CD4-positive, CD25-positive, alpha-beta regulatory T cell (primary cell): ENCODE measurements at regions not wholly inside any gene's neighbourhood (a gene's known extent, or its start where the extent isn't known, plus 50 kb on each side); places are given as distances from the start of the nearest gene placed in this dataset.
"Not testable (repeated sequence)": the region's sequence is repeated elsewhere in the genome, so short reads cannot be mapped to it uniquely, and the experiment has no call there.

ENCODE experiments used
- ATAC-seq, 2 donors: fragments of 150-1000 bp; cut with Tn5 transposase; one replicate each; pipeline ENCODE4 v1.10.0; 2021; ENCODE audit warnings: low read depth in 2 of 2, moderate number of reproducible peaks in 2 of 2, moderate library complexity in 1 of 2
- DNase-seq, 3 donors: peaks; one replicate each; pipeline versions ENCODE4 v3.0.0 to v3.0.0-alpha.2; 2012 to 2022; ENCODE audit warnings: mixed read lengths in 1 of 3
- H3K27ac ChIP-seq: one replicate; pipeline ENCODE4 v1.7.0; 2013; ENCODE audit warnings: mild to moderate bottlenecking, low read length; ENCODE audit not compliant: insufficient read depth, poor library complexity, severe bottlenecking
- H3K27me3 ChIP-seq: one replicate; pipeline ENCODE4 v1.7.0; 2013; ENCODE audit warnings: low read length; ENCODE audit not compliant: control insufficient read depth, insufficient read depth
- H3K36me3 ChIP-seq: one replicate; pipeline ENCODE4 v1.7.0; 2013; ENCODE audit warnings: mild to moderate bottlenecking, low read length, moderate library complexity; ENCODE audit not compliant: control insufficient read depth, insufficient read depth
- H3K4me1 ChIP-seq: 2 replicates; pipeline ENCODE4 v1.7.0; 2013; ENCODE audit warnings: mild to moderate bottlenecking, low read length; ENCODE audit not compliant: insufficient read depth, control insufficient read depth, poor library complexity, severe bottlenecking
- H3K4me3 ChIP-seq: one replicate; pipeline ENCODE4 v1.7.0; 2013; ENCODE audit warnings: low read depth, mild to moderate bottlenecking, low read length, moderate library complexity
- H3K9me3 ChIP-seq, 2 experiments: 1 replicate in 1 of 2; 2 replicates in 1 of 2; pipeline ENCODE4 v1.7.0; 2013; ENCODE audit warnings: low read length in 2 of 2, mild to moderate bottlenecking in 1 of 2, moderate library complexity in 1 of 2; ENCODE audit not compliant: control insufficient read depth in 2 of 2
- H3K27ac Mint-ChIP-seq, 3 donors: one replicate each; pipeline ENCODE4 v1.8.0; 2020 to 2022; ENCODE audit warnings: mild to moderate bottlenecking in 3 of 3, mixed read lengths in 3 of 3, moderate library complexity in 2 of 3
- H3K27me3 Mint-ChIP-seq: one replicate; pipeline ENCODE4 v1.8.0; 2022; ENCODE audit warnings: mild to moderate bottlenecking, mixed read lengths
- H3K36me3 Mint-ChIP-seq: one replicate; pipeline ENCODE4 v1.8.0; 2020; ENCODE audit warnings: mixed read lengths
- H3K4me1 Mint-ChIP-seq, 4 donors: one replicate each; pipeline ENCODE4 v1.8.0; 2020 to 2022; ENCODE audit warnings: mixed read lengths in 4 of 4, mild to moderate bottlenecking in 1 of 4
- H3K4me3 Mint-ChIP-seq, 4 donors: one replicate each; pipeline ENCODE4 v1.8.0; 2020 to 2022; ENCODE audit warnings: mild to moderate bottlenecking in 4 of 4, mixed read lengths in 4 of 4, moderate library complexity in 3 of 4
- H3K9me3 Mint-ChIP-seq, 7 donors: one replicate each; pipeline ENCODE4 v1.8.0; 2020 to 2022; ENCODE audit warnings: mixed read lengths in 7 of 7, mild to moderate bottlenecking in 3 of 7, moderate library complexity in 2 of 7

- Mint-ChIP-seq H3K27ac (no peak overlapping the region), H3K9me3 (peaks cover 0 to 1% (median 0%) of the 10 kb centered on the region in 7 donors), H3K4me3 (no peak overlapping the region), H3K4me1 (peaks cover 0 to 18% (median under 1%) of the 10 kb centered on the region in 4 donors), H3K27me3 (peaks cover 5% of the 10 kb centered on the region), H3K36me3 (peaks cover 2% of the 10 kb centered on the region)
- Histone ChIP-seq H3K4me1 (no peaks in the 10 kb centered on the region), H3K4me3 (no peak overlapping the region), H3K27me3 (no peaks in the 10 kb centered on the region), H3K27ac (no peak overlapping the region), H3K9me3 (no peaks in the 10 kb centered on the region), H3K36me3 (no peaks in the 10 kb centered on the region)
- DNase-seq: no peak
- no peak for ATAC-seq
Measured at GRCh38 chr7:142567201-142568075, 181.8 kb upstream of the PRSS1 start.

- Histone ChIP-seq H3K4me3 (no peak overlapping the region), H3K36me3 (no peaks in the 10 kb centered on the region), H3K9me3 (no peaks in the 10 kb centered on the region), H3K27ac (no peak overlapping the region), H3K4me1 (no peaks in the 10 kb centered on the region), H3K27me3 (no peaks in the 10 kb centered on the region)
- Mint-ChIP-seq H3K9me3 (no peaks in the 10 kb centered on the region), H3K4me3 (no peak overlapping the region), H3K27ac (peak overlapping the region in 1 of 3 donors; percentile 36), H3K4me1 (peaks cover 0 to 17% (median 0%) of the 10 kb centered on the region in 4 donors), H3K36me3 (no peaks in the 10 kb centered on the region), H3K27me3 (peaks cover 9% of the 10 kb centered on the region)
- no peak for ATAC-seq
- no peak for DNase-seq
Measured at GRCh38 chr7:142566271-142566670, 183.0 kb upstream of the PRSS1 start.

- not testable (repeated sequence) for ATAC-seq, DNase-seq, H3K36me3 ChIP-seq, H3K4me3 Mint-ChIP-seq, H3K9me3 Mint-ChIP-seq, H3K4me3 ChIP-seq, H3K27me3 ChIP-seq, H3K36me3 Mint-ChIP-seq, H3K27ac ChIP-seq, H3K4me1 ChIP-seq, H3K27ac Mint-ChIP-seq, H3K9me3 ChIP-seq
- Mint-ChIP-seq H3K4me1 (peaks cover 0 to 17% (median 0%) of the 10 kb centered on the region in 4 donors), H3K27me3 (peaks cover 10% of the 10 kb centered on the region)
Measured at GRCh38 chr7:142564125-142564524, 185.1 kb upstream of the PRSS1 start.

GRCh38 chr7:142563470-142563869 is 185.8 kb upstream of the PRSS1 start:
- no peaks in the 10 kb centered on the region for H3K4me1 ChIP-seq
- H3K9me3 Mint-ChIP-seq: no peaks in the 10 kb centered on the region
- no peak overlapping the region for H3K4me3 ChIP-seq
- no peak overlapping the region for H3K27ac ChIP-seq
- no peak overlapping the region for H3K4me3 Mint-ChIP-seq
- H3K9me3 ChIP-seq: no peaks in the 10 kb centered on the region
- no peaks in the 10 kb centered on the region for H3K36me3 Mint-ChIP-seq
- no peaks in the 10 kb centered on the region for H3K27me3 ChIP-seq
- H3K27me3 Mint-ChIP-seq: peaks cover 10% of the 10 kb centered on the region
- peaks cover 0 to 15% (median 0%) of the 10 kb centered on the region in 4 donors for H3K4me1 Mint-ChIP-seq
- DNase-seq: no peak
- ATAC-seq: no peak
- H3K27ac Mint-ChIP-seq: no peak overlapping the region
- H3K36me3 ChIP-seq: no peaks in the 10 kb centered on the region

- no peak for DNase-seq
- peaks cover 13% of the 10 kb centered on the region for H3K27me3 Mint-ChIP-seq
- H3K4me1 Mint-ChIP-seq: peaks cover 0 to 19% (median 0%) of the 10 kb centered on the region in 4 donors
- no peaks in the 10 kb centered on the region for H3K9me3 Mint-ChIP-seq
- ATAC-seq: no peak
- H3K36me3 ChIP-seq: no peaks in the 10 kb centered on the region
- no peaks in the 10 kb centered on the region for H3K36me3 Mint-ChIP-seq
- H3K27ac ChIP-seq: no peak overlapping the region
- H3K4me3 ChIP-seq: no peak overlapping the region
- no peak overlapping the region for H3K27ac Mint-ChIP-seq
- H3K27me3 ChIP-seq: no peaks in the 10 kb centered on the region
- H3K4me1 ChIP-seq: no peaks in the 10 kb centered on the region
- no peaks in the 10 kb centered on the region for H3K9me3 ChIP-seq
- peak overlapping the region in 1 of 4 donors; percentile 33 for H3K4me3 Mint-ChIP-seq
Measured at GRCh38 chr7:142562688-142563087, 186.6 kb upstream of the PRSS1 start.

- H3K27ac ChIP-seq, H3K4me3 ChIP-seq, H3K9me3 ChIP-seq, H3K27ac Mint-ChIP-seq, H3K27me3 ChIP-seq, DNase-seq, H3K36me3 Mint-ChIP-seq, ATAC-seq, H3K4me1 ChIP-seq, H3K4me1 Mint-ChIP-seq, H3K9me3 Mint-ChIP-seq, H3K4me3 Mint-ChIP-seq, H3K36me3 ChIP-seq: not testable (repeated sequence)
- H3K27me3 Mint-ChIP-seq: peaks cover 11% of the 10 kb centered on the region
Measured at GRCh38 chr7:142561396-142561795, 187.9 kb upstream of the PRSS1 start.

- not testable (repeated sequence) for H3K36me3 ChIP-seq, H3K4me1 Mint-ChIP-seq, H3K9me3 Mint-ChIP-seq, H3K27ac ChIP-seq, H3K9me3 ChIP-seq, H3K27ac Mint-ChIP-seq, DNase-seq, H3K4me1 ChIP-seq, ATAC-seq, H3K4me3 ChIP-seq, H3K27me3 ChIP-seq, H3K36me3 Mint-ChIP-seq
- Mint-ChIP-seq H3K4me3 (peak overlapping the region in 1 of 4 donors; percentile 44), H3K27me3 (peaks cover 12% of the 10 kb centered on the region)
Measured at GRCh38 chr7:142560770-142561169, 188.5 kb upstream of the PRSS1 start.

GRCh38 chr7:142560166-142560565 is 189.1 kb upstream of the PRSS1 start:
- H3K27ac Mint-ChIP-seq: no peak overlapping the region
- Histone ChIP-seq H3K4me3 (no peak overlapping the region), H3K4me1 (no peaks in the 10 kb centered on the region), H3K27ac (no peak overlapping the region), H3K9me3 (no peaks in the 10 kb centered on the region), H3K36me3 (no peaks in the 10 kb centered on the region), H3K27me3 (no peaks in the 10 kb centered on the region)
- H3K4me3 Mint-ChIP-seq: peak overlapping the region in 2 of 4 donors; percentile 44 to 60
- no peaks in the 10 kb centered on the region for H3K36me3 Mint-ChIP-seq
- no peaks in the 10 kb centered on the region for H3K9me3 Mint-ChIP-seq
- peaks cover 16% of the 10 kb centered on the region for H3K27me3 Mint-ChIP-seq
- DNase-seq (no peak), ATAC-seq (no peak)
- H3K4me1 Mint-ChIP-seq: peaks cover 0 to 7% (median 2%) of the 10 kb centered on the region in 4 donors
